GM12801 (cell line): ENCODE measurements at regions not wholly inside any gene's neighbourhood (a gene's known extent, or its start where the extent isn't known, plus 50 kb on each side); places are given as distances from the start of the nearest gene placed in this dataset.

Experiments used
- CTCF ChIP-seq: IDR thresholded peaks from one replicate; pipeline ENCODE4 v1.5.1; 2011; ENCODE audit warnings: control low read depth; ENCODE audit not compliant: insufficient read length; ENCODE audit errors: extremely low read depth

- TF ChIP-seq CTCF, result no peak
Measured at GRCh38 chr2:199195927-199196502, 261.7 kb downstream of the SATB2 start.

- no peak for TF ChIP-seq CTCF
Measured at GRCh38 chr2:199191461-199191860, 266.3 kb downstream of the SATB2 start.

DNA sequence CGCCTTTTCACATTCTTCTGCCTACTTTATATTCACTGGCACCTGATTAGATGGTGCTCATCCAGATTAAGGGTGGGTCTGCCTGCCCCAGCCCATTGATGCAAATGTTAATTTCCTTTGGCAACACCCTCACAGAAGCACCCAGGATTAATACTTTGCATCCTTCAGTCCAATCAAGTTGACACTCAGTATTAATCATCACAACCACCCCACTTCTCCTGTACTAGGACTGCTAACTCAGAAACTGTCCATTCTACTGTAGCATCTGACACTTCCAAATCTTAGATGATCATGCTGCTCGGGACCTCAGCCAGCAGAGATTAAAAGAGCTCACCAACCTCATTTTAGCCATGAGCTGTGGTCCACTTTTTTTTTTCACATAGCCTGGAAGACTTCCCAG lies 268.5 kb downstream of the SATB2 start:
- no peak for TF ChIP-seq CTCF

DNA sequence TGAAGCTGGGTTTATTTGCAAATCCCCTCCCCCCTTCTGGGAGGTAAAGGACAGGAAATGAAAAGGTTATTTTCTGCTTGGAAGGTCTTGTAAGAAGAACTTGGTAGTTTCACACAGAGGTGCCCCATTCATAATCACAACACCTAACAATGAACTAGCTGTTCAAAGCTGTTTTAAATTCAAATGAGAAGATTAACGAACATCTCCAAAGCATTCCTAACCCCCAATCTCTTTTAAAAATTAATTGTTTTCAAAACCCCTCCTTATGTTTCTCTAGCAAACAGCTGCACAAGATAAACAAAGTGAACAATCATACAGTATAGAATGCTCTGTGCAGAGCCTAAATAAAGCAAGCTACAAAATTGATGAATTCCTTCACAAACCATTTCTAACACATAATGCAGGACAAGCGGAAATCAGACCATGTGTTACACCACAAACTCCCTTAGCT lies 271.4 kb downstream of the SATB2 start:
- TF ChIP-seq CTCF, result no peak

GRCh38 chr2:199163613-199164458 lies 293.9 kb downstream of the SATB2 start:
- TF ChIP-seq CTCF, result no peak

DNA sequence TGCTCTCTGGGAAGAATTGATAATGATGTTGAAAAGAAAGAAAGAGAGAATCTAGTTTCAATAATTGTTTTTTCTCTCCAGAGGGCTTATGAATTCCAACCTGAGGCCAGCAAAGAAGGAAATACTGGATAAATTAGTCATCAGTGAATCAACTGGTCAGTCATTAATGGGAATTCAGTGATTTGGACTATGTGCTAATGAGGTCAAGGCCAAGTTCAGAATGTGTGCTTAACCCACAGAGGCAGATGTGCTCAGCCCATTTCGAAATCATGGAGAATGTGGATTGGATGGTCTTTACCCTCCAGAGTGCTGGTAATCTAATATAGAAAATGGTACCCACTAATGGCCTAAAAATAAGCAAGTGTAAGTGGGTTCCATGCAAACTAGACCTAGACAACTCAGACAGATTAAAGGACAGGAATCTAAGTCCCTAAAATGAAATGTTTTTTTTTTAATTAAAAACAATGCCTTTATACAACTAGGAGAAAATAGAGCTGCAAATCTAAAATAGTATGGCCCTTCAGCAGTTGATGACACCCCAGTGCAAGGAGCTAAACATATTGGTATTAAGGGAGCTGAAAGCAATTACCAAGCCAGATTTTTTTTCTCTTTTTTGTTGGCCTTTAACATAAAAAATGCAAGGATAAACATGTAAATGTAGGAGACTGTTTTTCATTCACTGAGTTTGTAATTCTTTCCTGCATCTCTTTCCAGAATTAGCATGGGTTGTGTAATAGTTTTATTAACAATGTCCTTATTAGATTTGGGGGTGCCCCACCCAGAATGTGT lies 296.9 kb downstream of the SATB2 start:
- TF ChIP-seq CTCF, result no peak

GRCh38 chr2:199160081-199160480 lies 297.7 kb downstream of the SATB2 start:
- no peak for TF ChIP-seq CTCF
